GM12873 (cell line): ENCODE measurements at regions not wholly inside any gene's neighbourhood (a gene's known extent, or its start where the extent isn't known, plus 50 kb on each side); places are given as distances from the start of the nearest gene placed in this dataset.

ENCODE experiments used
- TF ChIP-seq, protein P1 (sequence below): IDR thresholded peaks from 2 replicates; pipeline ENCODE4 v1.5.1; 2012; ENCODE audit warnings: low read depth, mild to moderate bottlenecking, moderate library complexity, low read length, control low read depth; ENCODE audit not compliant: insufficient read depth; ENCODE audit errors: missing control alignments

DNA sequence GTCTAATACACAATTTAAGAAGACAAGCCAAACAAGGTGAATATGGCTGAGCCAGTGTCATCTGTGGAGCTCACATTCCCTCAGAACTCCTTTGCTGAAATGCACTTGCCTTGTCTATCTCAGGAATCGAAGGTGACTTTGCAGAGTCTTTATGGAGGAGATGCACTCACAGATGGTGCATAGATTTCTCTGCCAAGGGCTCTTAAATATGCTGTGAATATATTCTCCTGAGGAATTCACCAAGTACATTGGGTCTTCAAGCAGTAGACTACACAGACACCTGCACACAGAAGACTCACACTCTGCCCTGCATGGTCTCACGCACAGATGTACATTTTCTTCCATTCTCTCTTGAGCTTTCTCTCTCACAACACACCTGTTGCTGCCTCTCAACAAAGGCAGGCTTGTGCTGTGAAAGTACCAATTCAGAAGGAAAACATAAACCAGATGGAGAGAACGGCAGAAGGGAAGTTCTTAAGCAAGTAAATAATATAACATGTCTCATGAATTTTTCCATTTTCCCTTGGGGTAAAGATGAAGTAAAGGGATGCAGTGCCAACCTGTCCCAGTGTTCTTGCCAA is 174.7 kb downstream of the DLEU7 start:
- TF ChIP-seq, protein P1, sequence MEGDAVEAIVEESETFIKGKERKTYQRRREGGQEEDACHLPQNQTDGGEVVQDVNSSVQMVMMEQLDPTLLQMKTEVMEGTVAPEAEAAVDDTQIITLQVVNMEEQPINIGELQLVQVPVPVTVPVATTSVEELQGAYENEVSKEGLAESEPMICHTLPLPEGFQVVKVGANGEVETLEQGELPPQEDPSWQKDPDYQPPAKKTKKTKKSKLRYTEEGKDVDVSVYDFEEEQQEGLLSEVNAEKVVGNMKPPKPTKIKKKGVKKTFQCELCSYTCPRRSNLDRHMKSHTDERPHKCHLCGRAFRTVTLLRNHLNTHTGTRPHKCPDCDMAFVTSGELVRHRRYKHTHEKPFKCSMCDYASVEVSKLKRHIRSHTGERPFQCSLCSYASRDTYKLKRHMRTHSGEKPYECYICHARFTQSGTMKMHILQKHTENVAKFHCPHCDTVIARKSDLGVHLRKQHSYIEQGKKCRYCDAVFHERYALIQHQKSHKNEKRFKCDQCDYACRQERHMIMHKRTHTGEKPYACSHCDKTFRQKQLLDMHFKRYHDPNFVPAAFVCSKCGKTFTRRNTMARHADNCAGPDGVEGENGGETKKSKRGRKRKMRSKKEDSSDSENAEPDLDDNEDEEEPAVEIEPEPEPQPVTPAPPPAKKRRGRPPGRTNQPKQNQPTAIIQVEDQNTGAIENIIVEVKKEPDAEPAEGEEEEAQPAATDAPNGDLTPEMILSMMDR = no peak

DNA sequence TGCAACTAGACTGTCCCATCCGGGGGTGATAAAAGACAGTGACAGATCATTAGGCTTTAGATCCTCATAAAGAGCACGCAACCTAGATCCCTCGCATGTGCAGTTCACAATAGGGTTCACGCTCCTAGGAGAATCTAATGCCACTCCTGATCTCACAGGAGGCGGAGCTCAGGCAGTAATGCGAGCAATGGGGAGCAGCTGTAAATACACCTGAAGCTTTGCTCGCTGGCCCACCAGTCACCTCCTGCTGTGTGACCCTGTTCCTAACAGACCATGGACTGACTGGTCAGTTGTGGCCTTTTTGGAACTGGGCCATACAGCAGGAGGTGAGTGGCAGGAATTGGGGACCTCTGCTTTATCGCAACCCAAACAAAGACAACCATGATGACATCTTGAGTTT is 173.2 kb downstream of the DLEU7 start:
- TF ChIP-seq, protein P1 = no peak

DNA sequence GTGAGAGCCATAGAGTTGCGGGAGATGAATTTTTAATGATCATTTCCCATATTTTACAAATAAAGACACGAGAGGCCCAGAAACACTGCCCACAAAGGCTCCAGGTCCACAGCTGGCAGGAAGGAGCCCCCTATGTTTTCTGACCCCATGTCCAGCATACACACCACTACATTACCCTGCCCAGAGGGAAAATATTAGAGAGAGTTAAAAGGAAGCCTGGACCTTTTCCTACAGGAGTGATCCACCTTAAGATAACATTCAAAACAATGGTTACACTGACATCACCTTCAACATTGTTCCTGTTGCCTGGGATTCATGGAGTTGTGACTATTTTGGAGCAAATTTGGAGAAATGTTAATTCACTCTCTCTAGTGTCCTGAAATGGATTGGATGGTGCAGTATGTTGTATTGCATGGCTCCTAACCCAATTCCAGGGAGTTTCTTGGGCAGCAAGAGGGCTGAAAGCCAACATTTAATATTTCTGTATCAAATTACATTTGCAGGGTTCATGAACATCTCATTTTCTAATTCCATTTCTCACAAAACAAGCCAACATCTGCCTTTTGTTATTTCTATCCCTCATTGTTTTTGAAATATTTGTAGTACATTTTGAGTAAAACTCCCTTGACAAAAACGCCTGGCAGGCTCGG is 172.5 kb downstream of the DLEU7 start:
- TF ChIP-seq, protein P1 = no peak

DNA sequence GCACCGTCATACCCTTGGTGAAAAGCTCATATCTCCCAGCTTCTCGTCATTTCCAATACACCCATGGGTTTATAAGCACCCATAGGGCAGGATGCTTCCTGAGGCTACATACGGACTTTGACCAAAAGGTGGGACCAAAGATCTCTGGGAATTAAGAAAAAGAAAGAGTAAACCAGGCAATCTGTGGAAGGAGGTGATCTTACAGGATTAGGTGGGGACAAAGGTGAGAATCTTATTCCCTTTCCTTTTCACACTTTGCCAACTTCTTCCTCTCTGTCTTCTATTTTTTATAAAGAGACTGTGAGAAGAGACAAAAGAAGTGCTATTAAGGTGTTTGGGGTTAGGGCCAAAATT is 172.0 kb downstream of the DLEU7 start:
- TF ChIP-seq, protein P1 = no peak

DNA sequence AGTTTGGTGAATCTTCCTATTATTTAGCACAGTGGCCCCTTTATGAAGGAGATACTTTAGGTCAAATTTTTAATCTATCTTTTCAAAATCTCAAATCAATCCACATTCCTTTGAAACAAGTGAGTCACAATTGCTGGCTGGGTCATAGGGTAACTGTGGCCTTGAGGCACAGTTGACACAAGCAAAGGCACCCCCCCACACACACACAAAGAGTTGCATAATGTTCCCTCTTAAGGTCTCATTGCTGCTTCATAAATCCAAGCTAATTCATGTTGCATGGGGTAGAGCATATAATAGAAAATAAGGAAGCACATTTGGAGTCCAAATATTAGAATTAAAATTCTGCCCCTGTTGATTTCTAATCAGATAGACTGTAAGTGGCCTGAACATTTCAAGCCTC is 171.5 kb downstream of the DLEU7 start:
- TF ChIP-seq, protein P1 = no peak

DNA sequence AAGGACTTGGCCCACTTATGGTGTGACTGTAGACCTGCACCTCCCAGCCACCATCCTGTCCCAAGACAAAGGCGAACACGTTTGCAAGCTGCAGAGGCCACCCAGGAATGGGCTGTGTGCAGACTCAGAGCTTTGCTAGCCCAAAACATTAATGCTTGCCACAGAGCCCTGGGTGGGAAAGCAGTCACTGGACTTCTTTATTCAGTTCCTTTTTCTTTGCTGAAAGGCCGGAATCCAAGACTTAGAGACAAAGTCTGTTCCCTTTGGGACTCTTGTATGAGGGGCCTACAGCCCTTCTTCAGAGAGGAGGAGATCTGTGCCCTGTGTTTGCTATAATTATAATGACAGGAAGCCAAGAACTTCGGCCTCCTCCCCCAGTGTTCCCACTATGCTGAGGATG is 167.8 kb downstream of the DLEU7 start:
- TF ChIP-seq, protein P1 = no peak

DNA sequence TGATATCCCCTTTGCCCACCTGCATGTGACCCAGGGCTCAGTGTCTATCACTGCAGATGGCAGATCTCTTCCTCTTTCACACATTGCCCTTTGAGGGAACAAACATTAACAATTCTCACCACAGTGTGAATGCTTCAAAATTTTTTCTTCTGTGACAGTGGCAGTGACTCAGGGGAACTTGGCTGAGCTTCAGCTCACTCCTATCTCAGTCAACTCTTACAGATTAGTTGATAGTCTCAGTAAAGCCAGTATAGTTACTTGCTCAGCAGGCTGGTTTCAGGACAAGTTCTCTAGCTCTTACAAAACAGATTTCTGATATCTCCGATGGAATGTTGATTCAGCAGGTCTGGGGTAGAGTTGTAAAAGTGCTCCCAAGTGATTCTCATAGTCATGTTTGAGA is 166.9 kb downstream of the DLEU7 start:
- TF ChIP-seq, protein P1 = no peak
